ENCODE measurements at regions not wholly inside any gene's neighbourhood (a gene's known extent, or its start where the extent isn't known, plus 50 kb on each side); places are given as distances from the start of the nearest gene placed in this dataset.

- Histone ChIP-seq H3K27me3 (ENCODE audit: low read depth, low read length) (no peaks in the 10 kb centered on the region), H3K4me3 (ENCODE audit: low read depth in 1 of 2, low read length in 2 of 2) (no peak overlapping the region), H3K4me1 (ENCODE audit: control insufficient read depth in 1 of 2, insufficient read depth in 2 of 2, low read length in 2 of 2) (no peaks in the 10 kb centered on the region), H3K9me3 (ENCODE audit: control insufficient read depth in 1 of 2, low read length in 2 of 2) (no peaks in the 10 kb centered on the region), H3K36me3 (ENCODE audit: control insufficient read depth in 1 of 2, insufficient read depth in 2 of 2, low read length in 2 of 2) (no peaks in the 10 kb centered on the region), H3K27ac (ENCODE audit: low read length) (no peak overlapping the region)
Measured at GRCh38 chr14:98010784-98011183, 1213.6 kb downstream of the VRK1 start.

GRCh38 chr14:98014851-98015615 lies 1217.9 kb downstream of the VRK1 start:
- Histone ChIP-seq H3K27me3 (ENCODE audit: low read depth, low read length) (no peaks in the 10 kb centered on the region), H3K27ac (ENCODE audit: low read length) (no peak overlapping the region), H3K9me3 (ENCODE audit: control insufficient read depth in 1 of 2, low read length in 2 of 2) (no peaks in the 10 kb centered on the region)

GRCh38 chr14:98015921-98016320 lies 1218.7 kb downstream of the VRK1 start:
- H3K4me1 ChIP-seq (ENCODE audit: control insufficient read depth in 1 of 2, insufficient read depth in 2 of 2, low read length in 2 of 2), result no peaks in the 10 kb centered on the region
- no peaks in the 10 kb centered on the region for H3K36me3 ChIP-seq (ENCODE audit: control insufficient read depth in 1 of 2, insufficient read depth in 2 of 2, low read length in 2 of 2)
- no peak overlapping the region for H3K4me3 ChIP-seq (ENCODE audit: low read depth in 1 of 2, low read length in 2 of 2)
- no peak overlapping the region for H3K27ac ChIP-seq (ENCODE audit: low read length)
- H3K9me3 ChIP-seq (ENCODE audit: control insufficient read depth in 1 of 2, low read length in 2 of 2), result no peaks in the 10 kb centered on the region
- H3K27me3 ChIP-seq (ENCODE audit: low read depth, low read length), result no peaks in the 10 kb centered on the region

More at GRCh38 chr14:98014851-98015615, 1217.9 kb downstream of the VRK1 start:
- no peaks in the 10 kb centered on the region for H3K36me3 ChIP-seq (ENCODE audit: control insufficient read depth in 1 of 2, insufficient read depth in 2 of 2, low read length in 2 of 2)
- no peak overlapping the region for H3K4me3 ChIP-seq (ENCODE audit: low read depth in 1 of 2, low read length in 2 of 2)
- no peaks in the 10 kb centered on the region for H3K4me1 ChIP-seq (ENCODE audit: control insufficient read depth in 1 of 2, insufficient read depth in 2 of 2, low read length in 2 of 2)

GRCh38 chr14:98018628-98019027 lies 1221.4 kb downstream of the VRK1 start:
- Histone ChIP-seq H3K4me3 (ENCODE audit: low read depth in 1 of 2, low read length in 2 of 2) (no peak overlapping the region), H3K9me3 (ENCODE audit: control insufficient read depth in 1 of 2, low read length in 2 of 2) (no peaks in the 10 kb centered on the region), H3K27ac (ENCODE audit: low read length) (no peak overlapping the region), H3K36me3 (ENCODE audit: control insufficient read depth in 1 of 2, insufficient read depth in 2 of 2, low read length in 2 of 2) (no peaks in the 10 kb centered on the region), H3K4me1 (ENCODE audit: control insufficient read depth in 1 of 2, insufficient read depth in 2 of 2, low read length in 2 of 2) (no peaks in the 10 kb centered on the region), H3K27me3 (ENCODE audit: low read depth, low read length) (no peaks in the 10 kb centered on the region)

GRCh38 chr14:98022541-98023520 lies 1225.6 kb downstream of the VRK1 start:
- Histone ChIP-seq H3K36me3 (ENCODE audit: control insufficient read depth in 1 of 2, insufficient read depth in 2 of 2, low read length in 2 of 2) (no peaks in the 10 kb centered on the region), H3K4me3 (ENCODE audit: low read depth in 1 of 2, low read length in 2 of 2) (no peak overlapping the region), H3K27me3 (ENCODE audit: low read depth, low read length) (no peaks in the 10 kb centered on the region), H3K4me1 (ENCODE audit: control insufficient read depth in 1 of 2, insufficient read depth in 2 of 2, low read length in 2 of 2) (no peaks in the 10 kb centered on the region), H3K27ac (ENCODE audit: low read length) (no peak overlapping the region), H3K9me3 (ENCODE audit: control insufficient read depth in 1 of 2, low read length in 2 of 2) (no peaks in the 10 kb centered on the region)

GRCh38 chr14:98028162-98028561 lies 1231.0 kb downstream of the VRK1 start:
- Histone ChIP-seq H3K27me3 (ENCODE audit: low read depth, low read length) (no peaks in the 10 kb centered on the region), H3K27ac (ENCODE audit: low read length) (no peak overlapping the region), H3K4me1 (ENCODE audit: control insufficient read depth in 1 of 2, insufficient read depth in 2 of 2, low read length in 2 of 2) (no peaks in the 10 kb centered on the region), H3K9me3 (ENCODE audit: control insufficient read depth in 1 of 2, low read length in 2 of 2) (peaks cover 0 to 13% of the 10 kb centered on the region in 2 donors), H3K4me3 (ENCODE audit: low read depth in 1 of 2, low read length in 2 of 2) (no peak overlapping the region), H3K36me3 (ENCODE audit: control insufficient read depth in 1 of 2, insufficient read depth in 2 of 2, low read length in 2 of 2) (no peaks in the 10 kb centered on the region)

GRCh38 chr14:98035396-98035795 lies 1236.6 kb downstream of the BCL11B start:
- no peaks in the 10 kb centered on the region for H3K27me3 ChIP-seq (ENCODE audit: low read depth, low read length)
- no peaks in the 10 kb centered on the region for H3K4me1 ChIP-seq (ENCODE audit: control insufficient read depth in 1 of 2, insufficient read depth in 2 of 2, low read length in 2 of 2)
- no peaks in the 10 kb centered on the region for H3K36me3 ChIP-seq (ENCODE audit: control insufficient read depth in 1 of 2, insufficient read depth in 2 of 2, low read length in 2 of 2)
- H3K4me3 ChIP-seq (ENCODE audit: low read depth in 1 of 2, low read length in 2 of 2), result no peak overlapping the region
- no peak overlapping the region for H3K27ac ChIP-seq (ENCODE audit: low read length)
- peaks cover 0 to 13% of the 10 kb centered on the region in 2 donors for H3K9me3 ChIP-seq (ENCODE audit: control insufficient read depth in 1 of 2, low read length in 2 of 2)

GRCh38 chr14:98037831-98038230 lies 1234.2 kb downstream of the BCL11B start:
- Histone ChIP-seq H3K27me3 (ENCODE audit: low read depth, low read length) (no peaks in the 10 kb centered on the region), H3K4me1 (ENCODE audit: control insufficient read depth in 1 of 2, insufficient read depth in 2 of 2, low read length in 2 of 2) (no peaks in the 10 kb centered on the region), H3K36me3 (ENCODE audit: control insufficient read depth in 1 of 2, insufficient read depth in 2 of 2, low read length in 2 of 2) (no peaks in the 10 kb centered on the region), H3K27ac (ENCODE audit: low read length) (no peak overlapping the region), H3K4me3 (ENCODE audit: low read depth in 1 of 2, low read length in 2 of 2) (no peak overlapping the region), H3K9me3 (ENCODE audit: control insufficient read depth in 1 of 2, low read length in 2 of 2) (no peaks in the 10 kb centered on the region)

GRCh38 chr14:98056946-98057345 lies 1215.1 kb downstream of the BCL11B start:
- H3K27ac ChIP-seq (ENCODE audit: low read length), result no peak overlapping the region
- no peaks in the 10 kb centered on the region for H3K27me3 ChIP-seq (ENCODE audit: low read depth, low read length)
- no peaks in the 10 kb centered on the region for H3K4me1 ChIP-seq (ENCODE audit: control insufficient read depth in 1 of 2, insufficient read depth in 2 of 2, low read length in 2 of 2)

GRCh38 chr14:98059106-98059505 lies 1212.9 kb downstream of the BCL11B start:
- Histone ChIP-seq H3K4me1 (ENCODE audit: control insufficient read depth in 1 of 2, insufficient read depth in 2 of 2, low read length in 2 of 2) (no peaks in the 10 kb centered on the region), H3K4me3 (ENCODE audit: low read depth in 1 of 2, low read length in 2 of 2) (no peak overlapping the region), H3K36me3 (ENCODE audit: control insufficient read depth in 1 of 2, insufficient read depth in 2 of 2, low read length in 2 of 2) (no peaks in the 10 kb centered on the region), H3K27ac (ENCODE audit: low read length) (no peak overlapping the region), H3K27me3 (ENCODE audit: low read depth, low read length) (no peaks in the 10 kb centered on the region), H3K9me3 (ENCODE audit: control insufficient read depth in 1 of 2, low read length in 2 of 2) (no peaks in the 10 kb centered on the region)

More at GRCh38 chr14:98056946-98057345, 1215.1 kb downstream of the BCL11B start:
- no peak overlapping the region for H3K4me3 ChIP-seq (ENCODE audit: low read depth in 1 of 2, low read length in 2 of 2)
- no peaks in the 10 kb centered on the region for H3K36me3 ChIP-seq (ENCODE audit: control insufficient read depth in 1 of 2, insufficient read depth in 2 of 2, low read length in 2 of 2)
- no peaks in the 10 kb centered on the region for H3K9me3 ChIP-seq (ENCODE audit: control insufficient read depth in 1 of 2, low read length in 2 of 2)

GRCh38 chr14:98062083-98062482 lies 1209.9 kb downstream of the BCL11B start:
- Histone ChIP-seq H3K36me3 (ENCODE audit: control insufficient read depth in 1 of 2, insufficient read depth in 2 of 2, low read length in 2 of 2) (no peaks in the 10 kb centered on the region), H3K4me1 (ENCODE audit: control insufficient read depth in 1 of 2, insufficient read depth in 2 of 2, low read length in 2 of 2) (no peaks in the 10 kb centered on the region), H3K27me3 (ENCODE audit: low read depth, low read length) (no peaks in the 10 kb centered on the region), H3K4me3 (ENCODE audit: low read depth in 1 of 2, low read length in 2 of 2) (no peak overlapping the region), H3K27ac (ENCODE audit: low read length) (no peak overlapping the region), H3K9me3 (ENCODE audit: control insufficient read depth in 1 of 2, low read length in 2 of 2) (no peaks in the 10 kb centered on the region)

Data from muscle layer of duodenum (tissue), 2 donors.